HG02588 (cell line): ENCODE measurements at regions not wholly inside any gene's neighbourhood (a gene's known extent, or its start where the extent isn't known, plus 50 kb on each side); places are given as distances from the start of the nearest gene placed in this dataset.

ENCODE experiments used
- ATAC-seq: cut with Tn5 transposase; IDR thresholded peaks from one replicate; pipeline ENCODE4 v1.9.1; 2021; ENCODE audit warnings: mild to moderate bottlenecking, moderate library complexity; ENCODE audit not compliant: unreplicated experiment

- ATAC-seq, result no peak
Measured at GRCh38 chr1:168865850-168866620, 137.0 kb upstream of the DPT start.

- ATAC-seq, result no peak
Measured at GRCh38 chr1:168867941-168868634, 139.1 kb upstream of the DPT start.

GRCh38 chr1:168871531-168871930 is 142.5 kb upstream of the DPT start:
- ATAC-seq, result no peak

GRCh38 chr1:168875831-168876230 is 146.8 kb upstream of the DPT start:
- no peak for ATAC-seq

GRCh38 chr1:168876830-168877229 is 147.8 kb upstream of the DPT start:
- ATAC-seq, result no peak

- no peak for ATAC-seq
Measured at GRCh38 chr1:168879896-168880734, 151.1 kb upstream of the DPT start.

- ATAC-seq, result no peak
Measured at GRCh38 chr1:168881656-168882260, 152.8 kb upstream of the DPT start.

GRCh38 chr1:168887381-168887780 is 158.4 kb upstream of the DPT start:
- no peak for ATAC-seq

- ATAC-seq, result no peak
Measured at GRCh38 chr1:168888418-168888817, 159.4 kb upstream of the DPT start.

GRCh38 chr1:168892931-168893330 is 163.9 kb upstream of the DPT start:
- no peak for ATAC-seq

GRCh38 chr1:168893359-168893801 is 164.4 kb upstream of the DPT start:
- no peak for ATAC-seq

- no peak for ATAC-seq
Measured at GRCh38 chr1:168894397-168894903, 165.4 kb upstream of the DPT start.

- no peak for ATAC-seq
Measured at GRCh38 chr1:168897249-168897648, 168.2 kb upstream of the DPT start.

GRCh38 chr1:168903237-168903830 is 174.3 kb upstream of the DPT start:
- no peak for ATAC-seq

GRCh38 chr1:168905633-168906032 is 176.6 kb upstream of the DPT start:
- ATAC-seq, result no peak

- ATAC-seq, result no peak
Measured at GRCh38 chr1:168906367-168906766, 177.4 kb upstream of the DPT start.

- ATAC-seq, result no peak
Measured at GRCh38 chr1:168907053-168907452, 178.0 kb upstream of the DPT start.

- ATAC-seq, result no peak
Measured at GRCh38 chr1:168907786-168908348, 178.9 kb upstream of the DPT start.

- ATAC-seq, result no peak
Measured at GRCh38 chr1:168910403-168910802, 181.4 kb upstream of the DPT start.

GRCh38 chr1:168911370-168911769 is 182.4 kb upstream of the DPT start:
- no peak for ATAC-seq
